ENCODE measurements at regions not wholly inside any gene's neighbourhood (a gene's known extent, or its start where the extent isn't known, plus 50 kb on each side); places are given as distances from the start of the nearest gene placed in this dataset.

GRCh38 chr15:39508536-39508935 lies 72.3 kb upstream of the THBS1 start:
- TF ChIP-seq CTCF (IDR thresholded peaks at IDR 0.05; ENCODE audit: extremely low read depth in 1 of 2, insufficient read depth in 1 of 2, low read depth in 1 of 2, low read length in 2 of 2) (no peak), POLR2A (IDR thresholded peaks at IDR 0.05; ENCODE audit: low read depth, low read length) (no peak)

Data from endothelial cell of umbilical vein (primary cell).